NCI-H526 (cell line): ENCODE measurements at regions not wholly inside any gene's neighbourhood (a gene's known extent, or its start where the extent isn't known, plus 50 kb on each side); places are given as distances from the start of the nearest gene placed in this dataset.
A peak's percentile ranks its signal among the peaks of the same experiment; 100 is the strongest.

ENCODE experiments used
- DNase-seq, 2 experiments: peaks; one replicate each; lab custom pipeline; 2025; lab: John Stamatoyannopoulos, UW

- no peak for DNase-seq
These were observed 925.1 kb downstream of the PCDH7 start for GRCh38 chr4:31645236-31645635.

GRCh38 chr4:31647786-31648185 lies 927.6 kb downstream of the PCDH7 start:
- DNase-seq: no peak

DNA sequence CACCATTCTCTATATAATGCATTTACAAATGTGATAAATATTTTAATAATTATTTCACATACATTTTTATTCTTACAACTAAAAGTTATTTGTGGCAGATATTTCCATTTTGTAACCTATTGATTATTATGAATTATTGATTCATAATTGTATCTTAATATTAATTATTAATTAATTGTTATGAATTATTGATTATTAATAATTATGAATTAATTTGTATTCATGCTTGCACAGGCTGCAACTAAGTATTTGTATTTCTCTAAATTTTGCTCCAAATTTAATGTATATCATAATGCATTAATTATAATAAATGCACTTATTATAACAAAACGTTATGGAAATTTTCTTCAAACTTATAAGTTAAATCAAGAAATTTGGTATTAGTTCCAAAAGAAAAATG lies 929.7 kb downstream of the PCDH7 start:
- DNase-seq: no peak

DNA sequence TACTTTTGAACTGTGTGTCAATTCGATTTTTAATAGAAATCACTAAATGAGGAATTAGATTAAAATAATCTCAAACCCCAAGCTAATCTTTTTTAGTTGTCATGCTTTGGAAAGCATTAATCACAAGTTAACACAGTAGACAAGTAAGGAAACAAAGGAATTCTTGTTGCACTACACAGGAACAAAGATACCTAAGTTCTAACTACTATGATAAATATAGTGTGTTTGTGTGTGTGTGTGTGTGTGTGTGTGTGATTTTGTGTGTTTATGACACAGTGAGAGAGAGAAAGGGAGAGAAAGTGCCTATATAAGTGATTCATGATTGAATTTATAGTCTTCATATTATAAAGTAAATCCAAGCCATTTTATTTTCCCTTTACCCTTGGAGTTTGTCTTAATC lies 931.4 kb downstream of the PCDH7 start:
- no peak for DNase-seq

DNA sequence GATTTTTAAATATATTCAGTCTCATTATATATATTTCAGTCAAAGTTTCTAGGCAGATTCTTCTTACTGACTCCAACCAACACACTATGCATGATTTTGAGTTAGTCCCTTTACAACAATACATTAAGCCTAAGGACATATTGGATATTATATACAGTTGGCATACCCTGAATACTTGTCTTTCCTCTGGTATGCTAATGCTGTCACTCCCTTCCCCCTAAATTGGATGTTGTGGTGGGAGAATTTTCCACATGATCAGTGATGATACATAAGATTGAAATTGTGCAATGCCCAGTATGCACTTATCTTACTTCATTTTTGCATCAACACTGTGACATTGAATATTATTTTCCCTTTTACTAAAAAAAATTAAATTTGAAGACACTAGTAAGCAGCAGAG lies 935.2 kb downstream of the PCDH7 start:
- DNase-seq: no peak

DNA sequence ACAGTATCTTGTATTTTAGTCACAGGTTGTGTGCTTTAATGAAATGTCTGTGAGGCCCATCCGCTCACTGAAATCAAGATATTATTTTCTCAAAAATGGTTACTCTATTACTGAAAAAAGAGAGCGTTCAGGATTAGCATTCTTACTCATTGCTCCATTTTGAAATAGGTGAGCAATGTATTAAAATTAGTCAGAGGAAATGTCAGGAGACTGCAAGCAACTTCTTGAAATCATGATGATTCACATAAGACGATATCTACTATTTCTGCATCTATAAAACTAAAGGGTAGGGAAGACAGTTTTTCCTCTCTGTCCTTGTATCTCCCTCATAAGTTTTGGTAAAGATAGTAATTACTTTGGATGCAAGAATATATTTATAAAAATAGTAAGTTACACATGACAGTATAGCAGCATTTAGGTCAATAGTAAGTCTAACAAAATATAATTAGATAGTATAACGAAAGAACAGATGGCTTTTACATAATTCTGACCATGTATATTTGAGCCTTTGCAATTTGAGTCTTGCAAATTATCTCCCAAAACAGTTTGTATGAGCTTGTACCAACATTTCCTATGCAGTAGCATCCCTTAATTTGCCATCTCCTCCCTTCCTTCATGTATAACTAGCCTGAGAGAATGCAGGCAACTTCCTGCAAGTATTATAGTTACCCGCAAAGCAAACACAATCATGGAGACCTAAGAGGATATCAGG lies 937.8 kb downstream of the PCDH7 start:
- DNase-seq: no peak

DNA sequence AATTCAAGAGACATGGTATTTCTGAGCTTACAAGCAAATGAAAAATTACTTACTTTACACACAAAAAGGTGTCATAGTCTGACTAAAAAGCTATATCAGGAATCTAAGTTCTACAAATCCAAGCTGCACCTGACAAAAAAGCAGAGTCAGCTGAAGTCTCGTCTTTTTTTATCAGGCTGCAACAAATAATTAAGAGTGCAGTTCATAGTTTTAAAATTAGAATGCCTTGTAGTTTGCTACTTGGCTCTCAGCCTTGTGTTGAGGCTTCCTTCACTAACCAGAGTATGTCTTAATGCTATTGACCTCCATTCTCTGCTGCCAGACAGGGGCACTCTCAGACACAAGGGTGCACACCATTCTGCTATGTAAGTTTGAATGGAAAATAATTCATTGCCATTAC lies 940.7 kb downstream of the PCDH7 start:
- DNase-seq: no peak

DNA sequence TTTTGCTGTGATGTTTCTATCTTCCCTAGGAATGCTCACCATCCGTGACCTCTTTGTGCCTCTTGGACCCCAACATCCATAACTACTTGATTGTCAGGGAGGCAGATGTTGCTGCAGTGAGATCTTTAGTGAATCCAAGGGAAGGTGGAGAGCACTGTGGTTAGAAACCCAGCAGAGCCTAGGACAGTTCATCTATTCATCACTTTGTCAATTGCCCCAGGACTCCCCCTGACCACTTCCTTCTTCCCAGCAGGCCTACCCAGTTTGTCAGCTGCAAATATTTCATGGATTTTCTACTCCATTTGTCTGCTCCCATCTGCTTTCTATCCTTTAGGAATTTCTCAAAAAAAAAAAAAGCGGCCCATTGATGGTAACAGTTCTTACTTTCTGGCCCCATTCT lies 942.8 kb downstream of the PCDH7 start:
- DNase-seq: no peak

- DNase-seq: no peak
These were observed 947.5 kb downstream of the PCDH7 start for GRCh38 chr4:31667686-31668085.

DNA sequence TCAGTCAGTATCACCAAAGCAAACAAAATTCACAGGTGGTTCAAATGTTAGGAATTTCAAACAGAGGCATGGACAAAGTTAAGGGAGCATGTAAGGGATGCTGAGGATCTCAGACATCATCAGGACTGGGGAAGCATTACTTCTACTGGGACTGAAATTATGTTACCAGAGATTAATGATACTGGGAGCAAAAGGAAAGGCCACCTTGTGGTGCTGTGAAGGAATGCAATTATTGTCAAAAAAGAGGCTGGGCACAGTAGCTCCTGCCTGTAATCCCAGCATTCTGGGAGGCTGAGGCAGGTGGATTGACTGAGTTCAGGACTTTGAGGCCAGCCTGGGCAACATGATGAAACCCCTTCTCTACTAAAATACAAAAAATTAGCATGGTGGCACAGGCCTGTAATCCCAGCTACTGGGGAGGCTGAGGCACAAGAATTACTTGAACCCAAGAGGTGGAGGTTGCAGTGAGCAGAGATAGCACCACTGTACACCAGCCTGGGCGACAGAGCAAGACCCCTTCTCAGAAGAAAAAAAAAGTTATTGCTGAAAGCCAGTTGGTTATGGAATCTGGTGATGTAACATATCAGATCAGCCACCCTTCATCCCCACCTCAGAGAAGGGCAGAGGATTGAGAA lies 954.3 kb downstream of the PCDH7 start:
- peak in 1 of 2 experiments; percentile 7 for DNase-seq

- no peak for DNase-seq
These were observed 958.2 kb downstream of the PCDH7 start for GRCh38 chr4:31678356-31678755.

- no peak for DNase-seq
These were observed 962.6 kb downstream of the PCDH7 start for GRCh38 chr4:31682796-31683195.

GRCh38 chr4:31687717-31688342 lies 967.7 kb downstream of the PCDH7 start:
- no peak for DNase-seq

DNA sequence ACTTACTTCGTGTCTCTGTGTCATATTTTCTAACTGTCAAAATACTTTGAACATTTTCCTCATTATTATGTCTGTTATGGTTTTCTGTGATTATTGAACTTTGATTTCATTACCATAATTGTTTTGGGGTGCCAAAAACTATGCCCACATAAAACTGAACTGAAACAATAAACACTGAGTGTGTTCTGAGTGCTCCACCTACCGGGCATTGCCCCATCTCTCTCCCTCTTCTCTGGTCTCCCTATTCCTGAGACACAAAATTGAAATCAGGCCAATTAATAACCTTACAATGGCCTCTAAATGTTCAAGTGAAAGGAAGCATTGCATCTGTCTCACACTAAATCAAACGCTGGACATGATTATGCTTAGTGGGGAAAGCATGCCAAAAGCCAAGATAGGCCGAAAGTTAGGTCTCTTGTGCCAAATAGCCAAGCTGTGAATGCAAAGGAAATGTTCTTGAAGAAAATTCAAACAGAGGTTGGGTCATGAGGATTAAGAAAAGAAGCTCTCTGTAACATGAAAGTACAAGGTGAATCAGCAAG lies 972.3 kb downstream of the PCDH7 start:
- DNase-seq: no peak

GRCh38 chr4:31701256-31701655 lies 981.1 kb downstream of the PCDH7 start:
- no peak for DNase-seq

- DNase-seq: no peak
These were observed 982.2 kb downstream of the PCDH7 start for GRCh38 chr4:31702326-31702725.

DNA sequence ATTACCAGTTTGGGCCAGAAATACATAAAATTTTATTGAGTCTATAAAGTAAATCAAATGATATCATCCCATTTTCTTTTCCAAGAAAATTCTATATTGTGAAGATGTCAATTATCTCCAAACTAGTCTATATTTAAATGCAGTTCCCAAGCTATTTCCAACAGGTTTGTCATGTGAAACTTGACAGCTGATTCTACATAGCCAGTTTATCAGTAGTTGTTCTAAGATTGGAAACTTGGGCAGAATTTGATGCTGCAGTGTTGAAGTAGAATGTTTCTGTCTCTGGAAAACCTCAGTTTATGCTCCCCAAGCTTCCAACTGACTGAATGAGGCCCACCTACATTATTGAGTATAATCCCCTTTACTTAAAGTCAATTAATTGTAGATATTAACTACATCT lies 994.1 kb downstream of the PCDH7 start:
- DNase-seq: no peak

GRCh38 chr4:31715302-31715701 lies 995.1 kb downstream of the PCDH7 start:
- DNase-seq: no peak

DNA sequence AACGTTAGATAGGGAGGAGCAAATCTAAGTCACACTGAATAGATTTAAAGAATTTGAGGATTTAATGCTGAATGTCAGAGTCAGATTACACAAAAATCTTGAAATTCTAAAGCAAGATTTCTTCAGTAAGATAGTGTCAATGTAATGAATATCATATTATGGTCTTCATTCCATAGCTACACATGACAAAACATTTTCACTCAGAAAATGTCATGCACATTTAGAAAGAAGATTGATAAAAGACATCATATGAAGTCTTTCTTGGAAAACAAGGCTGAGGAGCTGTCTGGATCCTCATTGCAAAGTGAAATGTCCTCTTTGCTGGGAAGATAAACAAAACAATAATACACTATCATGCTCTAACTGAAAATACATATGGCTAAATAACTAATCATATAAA lies 1006.9 kb downstream of the PCDH7 start:
- DNase-seq: no peak

- DNase-seq: no peak
These were observed 1014.8 kb downstream of the PCDH7 start for GRCh38 chr4:31735004-31735403.

DNA sequence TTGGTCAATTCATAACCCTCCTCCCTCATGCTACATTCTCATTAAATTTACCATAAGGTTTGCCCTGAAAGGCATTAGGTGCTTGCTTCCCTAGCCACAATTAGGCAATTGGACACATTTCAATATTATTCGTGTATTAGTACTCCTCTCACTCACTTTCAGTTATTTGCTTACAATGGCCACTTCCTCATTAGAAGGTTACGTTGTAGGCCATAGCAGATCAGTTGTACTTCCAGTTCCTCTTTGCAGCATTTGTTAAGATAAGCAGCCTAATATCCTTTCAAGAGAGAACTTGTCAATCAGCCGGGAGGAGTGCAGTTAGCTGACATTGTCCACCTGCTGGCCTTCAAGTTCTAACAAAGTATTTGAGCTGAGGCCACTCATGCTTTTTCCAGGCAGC lies 1017.2 kb downstream of the PCDH7 start:
- no peak for DNase-seq

DNA sequence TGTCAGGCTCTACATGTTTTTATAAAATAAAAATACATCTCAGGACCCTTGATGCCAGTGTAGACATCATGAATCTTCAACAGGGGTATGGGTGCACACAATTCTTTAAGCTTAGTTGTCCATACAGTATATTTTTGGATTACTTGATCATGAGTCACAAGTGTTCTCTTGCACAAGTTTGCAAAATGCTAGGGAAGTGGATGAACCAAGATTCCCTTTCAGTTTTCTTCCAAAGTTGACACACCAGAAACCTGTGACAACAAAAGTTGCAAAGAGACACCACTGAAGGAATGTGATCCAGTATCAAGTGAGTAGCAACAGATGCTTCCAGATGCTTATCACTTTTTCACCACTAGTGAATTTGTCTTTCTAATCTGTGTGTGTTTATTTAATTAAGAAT lies 1021.2 kb downstream of the PCDH7 start:
- no peak for DNase-seq

DNA sequence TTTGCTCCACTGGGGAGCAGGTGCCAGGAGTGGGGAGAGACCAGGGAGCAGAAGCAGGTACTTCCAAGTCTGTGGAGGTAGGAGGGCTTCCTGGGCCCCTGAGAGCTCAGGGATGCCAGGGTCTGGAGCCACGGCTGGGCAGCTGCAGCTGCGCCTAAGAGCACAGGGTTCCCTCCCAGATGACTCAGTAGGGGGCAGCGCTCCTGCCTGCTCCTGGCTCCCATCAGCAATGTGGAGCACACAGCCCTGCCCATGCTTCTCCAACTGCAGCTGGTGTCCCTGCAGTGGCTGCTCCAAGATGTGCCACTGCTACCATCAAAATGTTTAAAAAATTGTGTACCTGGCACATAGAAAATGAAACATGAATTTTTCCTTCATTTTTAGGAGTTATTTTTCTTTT lies 1028.2 kb downstream of the PCDH7 start:
- no peak for DNase-seq
